ENCODE measurements at regions not wholly inside any gene's neighbourhood (a gene's known extent, or its start where the extent isn't known, plus 50 kb on each side); places are given as distances from the start of the nearest gene placed in this dataset.

DNA sequence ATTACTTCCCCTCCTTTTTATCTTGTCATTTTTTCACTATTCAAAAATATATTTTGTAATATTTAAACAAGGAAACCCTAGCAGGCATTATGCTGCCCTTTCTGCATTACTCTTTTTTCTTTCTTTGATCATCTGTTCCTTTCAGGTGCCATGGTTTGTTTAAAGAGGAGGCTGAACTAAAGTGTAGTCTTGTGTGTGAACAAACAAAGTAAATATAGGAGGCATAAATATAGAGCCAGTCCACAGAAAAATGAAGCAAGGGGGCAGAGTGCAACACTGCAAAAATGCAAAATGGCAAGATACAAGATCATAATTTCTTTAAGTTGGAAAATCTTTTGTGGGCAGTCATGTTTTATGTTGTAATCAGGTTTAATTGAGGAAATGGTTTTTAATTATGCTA is 947.3 kb upstream of the COX7C start:
- TF ChIP-seq POLR2AphosphoS5 (IDR thresholded peaks at IDR 0.05) (no peak), POLR2A (IDR thresholded peaks at IDR 0.05) (no peak)
- TF ChIP-seq, protein P1, sequence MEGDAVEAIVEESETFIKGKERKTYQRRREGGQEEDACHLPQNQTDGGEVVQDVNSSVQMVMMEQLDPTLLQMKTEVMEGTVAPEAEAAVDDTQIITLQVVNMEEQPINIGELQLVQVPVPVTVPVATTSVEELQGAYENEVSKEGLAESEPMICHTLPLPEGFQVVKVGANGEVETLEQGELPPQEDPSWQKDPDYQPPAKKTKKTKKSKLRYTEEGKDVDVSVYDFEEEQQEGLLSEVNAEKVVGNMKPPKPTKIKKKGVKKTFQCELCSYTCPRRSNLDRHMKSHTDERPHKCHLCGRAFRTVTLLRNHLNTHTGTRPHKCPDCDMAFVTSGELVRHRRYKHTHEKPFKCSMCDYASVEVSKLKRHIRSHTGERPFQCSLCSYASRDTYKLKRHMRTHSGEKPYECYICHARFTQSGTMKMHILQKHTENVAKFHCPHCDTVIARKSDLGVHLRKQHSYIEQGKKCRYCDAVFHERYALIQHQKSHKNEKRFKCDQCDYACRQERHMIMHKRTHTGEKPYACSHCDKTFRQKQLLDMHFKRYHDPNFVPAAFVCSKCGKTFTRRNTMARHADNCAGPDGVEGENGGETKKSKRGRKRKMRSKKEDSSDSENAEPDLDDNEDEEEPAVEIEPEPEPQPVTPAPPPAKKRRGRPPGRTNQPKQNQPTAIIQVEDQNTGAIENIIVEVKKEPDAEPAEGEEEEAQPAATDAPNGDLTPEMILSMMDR (IDR thresholded peaks at IDR 0.05 in 8 of 11, conservative IDR thresholded peaks at IDR 0.05 in 3 of 11) = no peak
